IMR-90 (cell line): ENCODE measurements at regions not wholly inside any gene's neighbourhood (a gene's known extent, or its start where the extent isn't known, plus 50 kb on each side); places are given as distances from the start of the nearest gene placed in this dataset.
A peak's percentile ranks its signal among the peaks of the same experiment; 100 is the strongest.

Experiments used
- ATAC-seq: fragments of 200-7000 bp; cut with Tn5 transposase; 2 replicates; pipeline ENCODE4 v1.9.1; 2020; ENCODE audit warnings: low read depth, mild to moderate bottlenecking, moderate library complexity
- BruUV-seq: library from RNA; stranded (reverse); fragments of 400-500 nt; replicated peaks from 2 replicates; lab custom pipeline; 2021; lab: Mats Ljungman, UMichigan
- CTCF ChIA-PET: fragments of 300-600 bp; formaldehyde crosslinking; extraction: SDS; loops from one replicate; lab custom pipeline; 2021; ENCODE audit warnings: antibody characterized with exemption; lab: Yijun Ruan, JAX
- POLR2A ChIA-PET: fragments of 300-600 bp; sonication (Branson Sonifier 250); formaldehyde crosslinking; loops from one replicate; lab custom pipeline; 2022; ENCODE audit warnings: antibody characterized with exemption; ENCODE audit not compliant: unreplicated experiment; lab: Charles Lee
- DNase-seq: peaks from one replicate; pipeline ENCODE4 v3.0.0; 2013
- H2AFZ ChIP-seq: replicated peaks from 2 replicates; pipeline ENCODE3; 2013; ENCODE audit warnings: low read length, mild to moderate bottlenecking; ENCODE audit not compliant: poor library complexity
- H2AK5ac ChIP-seq: 2 replicates; pipeline ENCODE4 v1.6.1; 2013; ENCODE audit warnings: low read depth, low read length, inconsistent platforms
- H2AK9ac ChIP-seq: replicated peaks from 2 replicates; pipeline ENCODE3; 2013; ENCODE audit warnings: mild to moderate bottlenecking, low read depth, low read length, moderate library complexity; ENCODE audit not compliant: poor library complexity
- H2BK120ac ChIP-seq: 2 replicates; pipeline ENCODE4 v1.6.1; 2013; ENCODE audit warnings: low read depth, low read length, inconsistent platforms
- H2BK15ac ChIP-seq: 3 replicates; pipeline ENCODE4 v1.6.1; 2013; ENCODE audit warnings: low read depth, low read length, inconsistent platforms
- H2BK20ac ChIP-seq: 2 replicates; pipeline ENCODE4 v1.6.1; 2013; ENCODE audit warnings: low read depth, mild to moderate bottlenecking, inconsistent platforms, low read length, moderate library complexity
- H2BK5ac ChIP-seq: 2 replicates; pipeline ENCODE4 v1.6.1; 2013; ENCODE audit warnings: mild to moderate bottlenecking, low read depth, low read length, inconsistent platforms; ENCODE audit not compliant: poor library complexity, severe bottlenecking
- H3K14ac ChIP-seq: replicated peaks from 2 replicates; pipeline ENCODE4 v1.6.1; 2013; ENCODE audit warnings: low read depth, low read length, inconsistent platforms
- H3K18ac ChIP-seq: 2 replicates; pipeline ENCODE4 v1.6.1; 2013; ENCODE audit warnings: low read depth, low read length, control low read depth
- H3K23ac ChIP-seq: 2 replicates; pipeline ENCODE4 v1.6.1; 2013; ENCODE audit warnings: low read depth, low read length, inconsistent platforms
- H3K27ac ChIP-seq: 2 replicates; pipeline ENCODE4 v1.5.1; 2013; ENCODE audit warnings: mild to moderate bottlenecking, control low read depth, low read length; ENCODE audit not compliant: insufficient read depth
- H3K27me3 ChIP-seq: 2 replicates; pipeline ENCODE4 v1.6.1; 2013; ENCODE audit warnings: low read length; ENCODE audit not compliant: control insufficient read depth, insufficient read depth
- H3K36me3 ChIP-seq: 2 replicates; pipeline ENCODE4 v1.6.1; 2013; ENCODE audit warnings: low read length, mixed read lengths; ENCODE audit not compliant: control insufficient read depth, insufficient read depth
- H3K4ac ChIP-seq: 2 replicates; pipeline ENCODE4 v1.6.1; 2013; ENCODE audit warnings: low read depth, low read length, inconsistent platforms
- H3K4me1 ChIP-seq: 2 replicates; pipeline ENCODE4 v1.6.1; 2013; ENCODE audit warnings: low read length, mixed read lengths; ENCODE audit not compliant: control insufficient read depth, insufficient read depth
- H3K4me2 ChIP-seq: 2 replicates; pipeline ENCODE4 v1.6.1; 2013; ENCODE audit warnings: low read depth, mild to moderate bottlenecking, control low read depth, low read length, moderate library complexity
- H3K4me3 ChIP-seq: 2 replicates; pipeline ENCODE4 v1.5.1; 2013; ENCODE audit warnings: low read depth, mild to moderate bottlenecking, control low read depth, low read length, moderate library complexity; ENCODE audit not compliant: insufficient read depth
- H3K56ac ChIP-seq: 2 replicates; pipeline ENCODE4 v1.6.1; 2013; ENCODE audit warnings: low read length, inconsistent platforms; ENCODE audit not compliant: insufficient read depth; ENCODE audit errors: extremely low read depth
- H3K79me1 ChIP-seq, 2 experiments: 2 replicates each; pipeline ENCODE4 v1.6.1; 2013; ENCODE audit warnings: low read length in 2 of 2, inconsistent platforms in 1 of 2, low read depth in 1 of 2
- H3K9ac ChIP-seq: 2 replicates; pipeline ENCODE4 v1.6.1; 2013; ENCODE audit warnings: low read depth, low read length, control low read depth
- H3K9me1 ChIP-seq: 2 replicates; pipeline ENCODE4 v1.6.1; 2013; ENCODE audit warnings: low read length, inconsistent platforms; ENCODE audit not compliant: insufficient read depth
- H3K9me3 ChIP-seq: 2 replicates; pipeline ENCODE4 v1.6.1; 2013; ENCODE audit warnings: low read length; ENCODE audit not compliant: control insufficient read depth, insufficient read depth
- H4K20me1 ChIP-seq: 2 replicates; pipeline ENCODE4 v1.6.1; 2013; ENCODE audit warnings: low read length, inconsistent platforms; ENCODE audit not compliant: insufficient read depth
- H4K5ac ChIP-seq: 2 replicates; pipeline ENCODE4 v1.6.1; 2013; ENCODE audit warnings: mild to moderate bottlenecking, low read depth, low read length, control low read depth
- H4K8ac ChIP-seq, 2 experiments: 2 replicates each; pipeline ENCODE4 v1.6.1; 2013; ENCODE audit warnings: low read depth in 2 of 2, low read length in 2 of 2, control low read depth in 1 of 2, inconsistent platforms in 1 of 2
- H4K91ac ChIP-seq: 2 replicates; pipeline ENCODE4 v1.6.1; 2013; ENCODE audit warnings: low read depth, low read length, inconsistent platforms; ENCODE audit not compliant: insufficient read depth
- BHLHE40 ChIP-seq: fragments of 150-350 bp; IDR thresholded peaks from 2 replicates; pipeline ENCODE4 v1.6.1; 2016; ENCODE audit warnings: mild to moderate bottlenecking, low read depth, low read length
- CEBPB ChIP-seq: IDR thresholded peaks from 2 replicates; pipeline ENCODE4 v1.6.1; 2012; ENCODE audit warnings: low read depth, low read length, improper control_type of control experiment
- CHD1 ChIP-seq: IDR thresholded peaks from 2 replicates; pipeline ENCODE4 v1.6.1; 2012; ENCODE audit warnings: low read depth, low read length, improper control_type of control experiment
- CTCF ChIP-seq: conservative IDR thresholded peaks from 2 replicates; pipeline ENCODE4 v1.5.1; 2012; ENCODE audit warnings: mild to moderate bottlenecking, low read depth, low read length, improper control_type of control experiment
- ELK1 ChIP-seq: fragments of 150-350 bp; IDR thresholded peaks from 2 replicates; pipeline ENCODE4 v1.6.1; 2016; ENCODE audit warnings: low read depth, mild to moderate bottlenecking, low read length, moderate library complexity, borderline replicate concordance
- FOS ChIP-seq: fragments of 150-350 bp; IDR thresholded peaks from 2 replicates; pipeline ENCODE4 v1.6.1; 2016; ENCODE audit warnings: low read depth, low read length
- MAFK ChIP-seq: IDR thresholded peaks from 2 replicates; pipeline ENCODE4 v1.6.1; 2012; ENCODE audit warnings: low read depth, low read length, improper control_type of control experiment
- MAZ ChIP-seq: IDR thresholded peaks from 2 replicates; pipeline ENCODE4 v1.6.1; 2012; ENCODE audit warnings: low read depth, mild to moderate bottlenecking, low read length, improper control_type of control experiment, moderate library complexity, borderline replicate concordance
- MXI1 ChIP-seq: IDR thresholded peaks from 2 replicates; pipeline ENCODE4 v1.6.1; 2012; ENCODE audit warnings: low read depth, mild to moderate bottlenecking, low read length, moderate library complexity, borderline replicate concordance
- NFE2L2 ChIP-seq: fragments of 150-350 bp; IDR thresholded peaks from 2 replicates; pipeline ENCODE4 v1.6.1; 2016; ENCODE audit warnings: low read depth, mild to moderate bottlenecking, low read length
- POLR2A ChIP-seq: IDR thresholded peaks from 2 replicates; pipeline ENCODE4 v1.6.1; 2012; ENCODE audit warnings: mild to moderate bottlenecking, low read depth, low read length
- RAD21 ChIP-seq: IDR thresholded peaks from 2 replicates; pipeline ENCODE4 v1.6.1; 2012; ENCODE audit warnings: low read length, improper control_type of control experiment
- RCOR1 ChIP-seq: IDR thresholded peaks from 2 replicates; pipeline ENCODE4 v1.6.1; 2012; ENCODE audit warnings: mild to moderate bottlenecking, low read length, improper control_type of control experiment; ENCODE audit not compliant: insufficient replicate concordance
- RFX5 ChIP-seq: IDR thresholded peaks from 2 replicates; pipeline ENCODE4 v1.8.0; 2012; ENCODE audit warnings: low read depth, mild to moderate bottlenecking, low read length, moderate library complexity
- SMC3 ChIP-seq: fragments of 150-350 bp; IDR thresholded peaks from 2 replicates; pipeline ENCODE4 v1.6.1; 2016; ENCODE audit warnings: low read depth, mild to moderate bottlenecking, antibody characterized with exemption, low read length, moderate library complexity
- USF2 ChIP-seq: fragments of 150-350 bp; IDR thresholded peaks from 2 replicates; pipeline ENCODE4 v1.6.1; 2017; ENCODE audit warnings: mild to moderate bottlenecking, antibody characterized with exemption, low read length, low read depth
- dilution Hi-C: fragments of 300-500 bp; cut with HindIII; formaldehyde crosslinking; loops from one replicate; pipeline ENCODE4 v1.14.3; 2018; ENCODE audit warnings: low sequenced_read_pairs; ENCODE audit not compliant: unreplicated experiment
- in situ Hi-C: fragments of 300-500 bp; cut with MboI; formaldehyde crosslinking; loops from 3 replicates; pipeline ENCODE4 v1.14.3; 2019; ENCODE audit warnings: low sequenced_read_pairs, inconsistent platforms, mixed read lengths
- intact Hi-C: fragments of 100-400 bp; cut with micrococcal nuclease; formaldehyde crosslinking; loops from 2 replicates; pipeline ENCODE4 v1.10.0; 2022

GRCh38 chr11:29125606-29126005 is 891.2 kb downstream of the KCNA4 start:
- no peak for DNase-seq

More at GRCh38 chr11:29125606-29126005, 891.2 kb downstream of the KCNA4 start:
- no peaks in the 10 kb centered on the region for H3K36me3 ChIP-seq
- H3K4me2 ChIP-seq = no peak overlapping the region
- intact Hi-C loops = no loop called here
- H3K23ac ChIP-seq = no peak overlapping the region
- no peak overlapping the region for H3K9ac ChIP-seq
- H4K91ac ChIP-seq = peak overlapping the region; percentile 23; the same call in 1 of the 2 replicates
- no peak overlapping the region for H2AFZ ChIP-seq
- H3K4me1 ChIP-seq = peaks cover 2% of the 10 kb centered on the region
- H3K4me3 ChIP-seq = no peak overlapping the region
- H3K14ac ChIP-seq = peak overlapping the region; percentile 25; the same call in 1 of the 2 replicates
- 0 out of 2 replicates have a peak overlapping the region, but pooled peaks have one; percentile 47 for H3K4ac ChIP-seq
- no peak overlapping the region for H2AK9ac ChIP-seq
- no peaks in the 10 kb centered on the region for H3K9me3 ChIP-seq
- peak overlapping the region in 1 of 2 experiments; percentile 30; a peak in 1 of 4 replicates for H4K8ac ChIP-seq
- no TSS peak for BruUV-seq
- TF ChIP-seq CHD1 = no peak
- no peak for TF ChIP-seq BHLHE40
- TF ChIP-seq CTCF = no peak
- TF ChIP-seq RFX5 = no peak
- no peak for TF ChIP-seq RAD21
- no peak for TF ChIP-seq NFE2L2
- no peak for TF ChIP-seq CEBPB
- no peak for TF ChIP-seq FOS
- TF ChIP-seq ELK1 = no peak
- no peak for TF ChIP-seq POLR2A
- TF ChIP-seq RCOR1 = no peak
- TF ChIP-seq MAZ = no peak
- TF ChIP-seq MAFK = no peak
- TF ChIP-seq USF2 = no peak
- TF ChIP-seq SMC3 = no peak
- no peak for TF ChIP-seq MXI1
- H3K27me3 ChIP-seq = no peaks in the 10 kb centered on the region
- in situ Hi-C loops = no loop called here
- ATAC-seq = no peak
- peak overlapping the region; percentile 42 for H2BK20ac ChIP-seq
- ChIA-PET CTCF (no interaction called here), POLR2A (no interaction called here)
- H3K56ac ChIP-seq = no peak overlapping the region
- dilution Hi-C loops = no loop called here
- H4K5ac ChIP-seq = no peak overlapping the region
- H2BK5ac ChIP-seq = no peak overlapping the region
- peak overlapping the region; percentile 81; the same call in 1 of the 3 replicates for H2BK15ac ChIP-seq
- no peaks in the 10 kb centered on the region for H4K20me1 ChIP-seq
- H3K18ac ChIP-seq = peak overlapping the region; percentile 51; the same call in 1 of the 2 replicates
- H3K9me1 ChIP-seq = no peaks in the 10 kb centered on the region
- no peak overlapping the region for H2AK5ac ChIP-seq
- no peak overlapping the region for H3K27ac ChIP-seq
- no peaks in the 10 kb centered on the region for H3K79me1 ChIP-seq
- H2BK120ac ChIP-seq = peak overlapping the region; percentile 41; the same call in 1 of the 2 replicates
